Lung (tissue), 11 donors: ENCODE measurements at regions not wholly inside any gene's neighbourhood (a gene's known extent, or its start where the extent isn't known, plus 50 kb on each side); places are given as distances from the start of the nearest gene placed in this dataset.

Experiments used
- ATAC-seq: fragments of 200-7000 bp; cut with Tn5 transposase; one replicate; pipeline ENCODE4 v1.9.1; 2020; ENCODE audit warnings: moderate number of reproducible peaks; ENCODE audit not compliant: insufficient read depth, low FRiP score
- DNase-seq, 3 donors: peaks; one replicate each; pipeline ENCODE4 v3.0.0-alpha.2; 2013 to 2017
- H3K27ac ChIP-seq, 2 donors: one replicate each; pipeline ENCODE4 v1.5.1; 2013; ENCODE audit warnings: mild to moderate bottlenecking in 2 of 2, moderate library complexity in 2 of 2, control low read depth in 1 of 2, inconsistent platforms in 1 of 2, low read depth in 1 of 2, low read length in 1 of 2
- H3K27me3 ChIP-seq, 3 donors: one replicate each; pipeline ENCODE4 v1.5.1; 2013; ENCODE audit warnings: low read length in 2 of 3; ENCODE audit not compliant: control insufficient read depth in 3 of 3, insufficient read depth in 3 of 3
- H3K36me3 ChIP-seq, 4 donors: one replicate each; pipeline ENCODE4 v1.5.1; 2013; ENCODE audit warnings: low read length in 4 of 4, mild to moderate bottlenecking in 1 of 4, moderate library complexity in 1 of 4; ENCODE audit not compliant: control insufficient read depth in 4 of 4, insufficient read depth in 4 of 4
- H3K4me1 ChIP-seq, 5 donors: one replicate each; pipeline ENCODE4 v1.5.1; 2013; ENCODE audit warnings: low read length in 5 of 5, mild to moderate bottlenecking in 2 of 5, moderate library complexity in 1 of 5; ENCODE audit not compliant: control insufficient read depth in 5 of 5, insufficient read depth in 5 of 5
- H3K4me3 ChIP-seq: one replicate; pipeline ENCODE4 v1.5.1; 2013; ENCODE audit warnings: mild to moderate bottlenecking, control low read depth, moderate library complexity
- H3K9ac ChIP-seq, 2 donors: one replicate each; pipeline ENCODE4 v1.5.1; 2013; ENCODE audit warnings: low read length in 2 of 2, control low read depth in 1 of 2; ENCODE audit not compliant: insufficient read depth in 1 of 2
- H3K9me3 ChIP-seq, 4 donors: one replicate each; pipeline ENCODE4 v1.5.1; 2013; ENCODE audit warnings: low read length in 3 of 4, mild to moderate bottlenecking in 1 of 4, moderate library complexity in 1 of 4; ENCODE audit not compliant: control insufficient read depth in 4 of 4, insufficient read depth in 3 of 4
- CTCF ChIP-seq: IDR thresholded peaks from 2 replicates; pipeline ENCODE4 v1.5.1; 2012; ENCODE audit warnings: mild to moderate bottlenecking; ENCODE audit errors: control extremely low read depth, extremely low read depth
- WGBS, 2 donors: extraction: QIAGEN DNeasy Blood & Tissue Kit; methylation state at CpG; one replicate each; pipeline ENCODE4 v1.1.7; 2013; 5-methylcytosine and 5-hydroxymethylcytosine counted together
- donor health status: control.
- donor health status: control.
- donor health status: Bipolar disorder and iron deficiency.
- donor health status: healthy.
- donor health status: DM: yes; HTN: yes; CAD: no.

GRCh38 chr15:93852761-93853160, 378.6 kb upstream of the MCTP2 start:
- Histone ChIP-seq H3K4me1 (no peaks in the 10 kb centered on the region), H3K27ac (no peak overlapping the region), H3K27me3 (no peaks in the 10 kb centered on the region), H3K9me3 (no peaks in the 10 kb centered on the region), H3K4me3 (no peak overlapping the region), H3K9ac (no peak overlapping the region), H3K36me3 (no peaks in the 10 kb centered on the region)
- WGBS, 2 donors, result 86 to 89% methylated on average over 4 of the region's 4 CpGs
- DNase-seq (no peak), ATAC-seq (no peak)
- TF ChIP-seq CTCF, result no peak

- Histone ChIP-seq H3K27me3 (no peaks in the 10 kb centered on the region), H3K27ac (no peak overlapping the region), H3K9me3 (no peaks in the 10 kb centered on the region), H3K9ac (no peak overlapping the region), H3K4me3 (no peak overlapping the region), H3K36me3 (no peaks in the 10 kb centered on the region), H3K4me1 (no peaks in the 10 kb centered on the region)
- DNase-seq, result no peak
- ATAC-seq, result no peak
- no peak for TF ChIP-seq CTCF
- 78 to 81% methylated on average over 1 of the region's 1 CpG for WGBS, 2 donors
Measured at GRCh38 chr15:93848490-93848889, 382.9 kb upstream of the MCTP2 start.

- H3K4me3 ChIP-seq, result no peak overlapping the region
- H3K36me3 ChIP-seq, result no peaks in the 10 kb centered on the region
- no peak overlapping the region for H3K27ac ChIP-seq
- no peaks in the 10 kb centered on the region for H3K9me3 ChIP-seq
- ATAC-seq (no peak), DNase-seq (no peak)
- no peak for TF ChIP-seq CTCF
- no peak overlapping the region for H3K9ac ChIP-seq
- 70 to 71% methylated on average over 3 of the region's 3 CpGs for WGBS, 2 donors
- no peaks in the 10 kb centered on the region for H3K4me1 ChIP-seq
- H3K27me3 ChIP-seq, result no peaks in the 10 kb centered on the region
Measured at GRCh38 chr15:93848076-93848475, 383.3 kb upstream of the MCTP2 start.

GRCh38 chr15:93846148-93846547, 385.2 kb upstream of the MCTP2 start:
- no peaks in the 10 kb centered on the region for H3K9me3 ChIP-seq
- no peak for DNase-seq
- 92 to 94% methylated on average over 9 of the region's 9 CpGs for WGBS, 2 donors
- TF ChIP-seq CTCF, result no peak
- H3K9ac ChIP-seq, result no peak overlapping the region
- H3K36me3 ChIP-seq, result no peaks in the 10 kb centered on the region
- H3K27me3 ChIP-seq, result no peaks in the 10 kb centered on the region
- no peak overlapping the region for H3K27ac ChIP-seq
- ATAC-seq, result no peak
- H3K4me1 ChIP-seq, result no peaks in the 10 kb centered on the region
- no peak overlapping the region for H3K4me3 ChIP-seq
